AG04449 (cell line): ENCODE measurements at regions not wholly inside any gene's neighbourhood (a gene's known extent, or its start where the extent isn't known, plus 50 kb on each side); places are given as distances from the start of the nearest gene placed in this dataset.

Experiments used
- CTCF ChIA-PET: fragments of 350-600 bp; formaldehyde crosslinking; extraction: SDS; loops from one replicate; lab custom pipeline; 2021; ENCODE audit warnings: antibody characterized with exemption; lab: Yijun Ruan, JAX
- POLR2A ChIA-PET: fragments of 400-600, 350-600 bp; formaldehyde crosslinking; extraction: SDS; loops from one replicate; lab custom pipeline; 2020; ENCODE audit warnings: antibody characterized with exemption, inconsistent platforms; lab: Yijun Ruan, JAX
- DNase-seq: peaks from one replicate; pipeline ENCODE4 v3.0.0-alpha.2; 2010; ENCODE audit warnings: low read depth, low spot score
- H3K4me3 ChIP-seq: 2 replicates; pipeline ENCODE4 v1.5.1; 2011; ENCODE audit warnings: low read depth, mild to moderate bottlenecking, control low read depth, low read length
- CTCF ChIP-seq: IDR thresholded peaks from one replicate; pipeline ENCODE4 v1.5.1; 2011; ENCODE audit warnings: mild to moderate bottlenecking, moderate library complexity, low read length, control low read depth, inconsistent platforms; ENCODE audit not compliant: insufficient read depth; ENCODE audit errors: missing control alignments

DNA sequence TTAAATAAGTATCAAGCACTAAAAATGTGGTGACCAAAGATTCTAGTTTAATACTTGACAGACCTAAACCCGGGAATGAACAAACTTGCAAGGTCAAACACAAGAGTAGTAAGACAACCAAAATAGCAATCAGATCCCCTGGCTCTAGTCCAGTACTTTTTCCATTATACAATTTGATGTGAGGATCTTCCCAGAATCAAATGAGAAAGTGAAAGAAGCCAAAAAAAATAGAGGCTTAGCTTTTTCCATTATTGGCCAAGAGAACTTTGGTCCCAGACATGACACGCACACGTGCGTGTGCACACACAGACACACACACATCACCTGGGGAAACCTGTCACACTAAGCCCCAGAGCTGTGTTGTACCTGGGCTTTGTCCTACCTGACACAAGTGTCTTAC, 300.6 kb upstream of the CDH5 start:
- POLR2A ChIA-PET, result no interaction called here
- no peak overlapping the region for H3K4me3 ChIP-seq
- CTCF ChIA-PET, result no interaction called here
- no peak for DNase-seq
- no peak for TF ChIP-seq CTCF

- POLR2A ChIA-PET, result no interaction called here
- H3K4me3 ChIP-seq, result no peak overlapping the region
- DNase-seq, result no peak
- CTCF ChIA-PET, result interaction anchor here (0.9 kb wide), 1 partner anchor 16 kb away, joined by 4 read pairs; no protein-coding TSS in a partner anchor
- TF ChIP-seq CTCF, result no peak
These were observed 301.5 kb upstream of the CDH5 start for GRCh38 chr16:66064801-66065530.

DNA sequence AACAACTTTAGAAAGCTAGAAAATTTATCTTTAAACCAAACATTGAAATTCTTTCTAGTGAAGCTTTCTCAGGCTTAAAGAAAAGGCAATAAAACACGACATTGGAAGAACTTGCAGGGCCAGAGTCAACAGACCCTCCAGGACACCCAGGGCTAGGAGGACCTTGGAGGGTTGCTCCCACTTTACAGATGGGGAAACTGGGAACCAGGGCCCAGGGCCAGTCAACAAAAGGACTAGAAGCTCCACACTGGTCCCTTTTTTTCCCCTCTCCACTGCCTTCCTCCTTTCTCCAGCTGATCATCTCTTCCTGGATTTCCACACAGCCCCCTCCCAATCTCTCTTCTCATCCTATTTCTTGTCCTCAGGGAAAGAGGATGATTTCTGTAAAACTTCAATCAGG, 307.7 kb upstream of the CDH5 start:
- no peak for TF ChIP-seq CTCF
- ChIA-PET POLR2A (interaction anchor here (0.6 to 1.4 kb wide), 3 partner anchors 12 to 51 kb away, joined by 3 to 4 read pairs (median 3); no protein-coding TSS in a partner anchor), CTCF (interaction anchor here (0.8 to 1.4 kb wide), 4 partner anchors 9 to 212 kb away, joined by 3 read pairs; no protein-coding TSS in a partner anchor)
- H3K4me3 ChIP-seq, result no peak overlapping the region
- no peak for DNase-seq

- DNase-seq, result peak; percentile 69
- CTCF ChIA-PET, result interaction anchor here (0.8 to 1.4 kb wide), 4 partner anchors 9 to 213 kb away, joined by 3 read pairs; no protein-coding TSS in a partner anchor
- POLR2A ChIA-PET, result interaction anchor here (0.6 to 1.4 kb wide), 3 partner anchors 12 to 51 kb away, joined by 3 to 4 read pairs (median 3); no protein-coding TSS in a partner anchor
- no peak overlapping the region for H3K4me3 ChIP-seq
- TF ChIP-seq CTCF, result no peak
These were observed 308.3 kb upstream of the CDH5 start for GRCh38 chr16:66058172-66058691.

DNA sequence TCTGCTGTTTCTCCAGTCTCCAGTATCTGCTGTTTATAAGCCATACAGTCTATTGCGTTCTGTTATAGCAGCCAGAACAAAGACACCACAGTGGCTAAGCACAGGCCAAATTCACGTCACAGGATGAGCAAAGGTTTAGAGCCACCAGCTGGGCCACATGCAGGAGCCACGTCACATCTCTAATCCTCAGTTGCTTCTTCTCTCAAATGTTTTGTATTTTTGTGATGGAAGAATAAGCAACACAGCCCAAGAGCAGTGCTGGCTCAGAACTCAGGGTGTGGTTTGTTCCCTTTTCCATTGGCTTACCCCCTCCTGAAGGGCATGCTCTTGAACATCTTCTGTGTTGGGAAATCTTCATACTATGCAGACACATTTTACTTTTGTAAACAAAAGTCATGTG, 309.4 kb upstream of the CDH5 start:
- POLR2A ChIA-PET, result no interaction called here
- no peak for TF ChIP-seq CTCF
- no peak overlapping the region for H3K4me3 ChIP-seq
- CTCF ChIA-PET, result no interaction called here
- no peak for DNase-seq

- POLR2A ChIA-PET, result no interaction called here
- no peak for DNase-seq
- no peak overlapping the region for H3K4me3 ChIP-seq
- CTCF ChIA-PET, result interaction anchor here (1.6 kb wide), 1 partner anchor 218 kb away, joined by 3 read pairs; no protein-coding TSS in a partner anchor
- no peak for TF ChIP-seq CTCF
These were observed 312.4 kb upstream of the CDH5 start for GRCh38 chr16:66054095-66054494.
